BE2C (cell line): ENCODE measurements at regions not wholly inside any gene's neighbourhood (a gene's known extent, or its start where the extent isn't known, plus 50 kb on each side); places are given as distances from the start of the nearest gene placed in this dataset.
A peak's percentile ranks its signal among the peaks of the same experiment; 100 is the strongest.

Experiments
- DNase-seq: peaks from one replicate; pipeline ENCODE4 v3.0.0-alpha.2; 2020
- H3K27me3 ChIP-seq: fragments of 250-450 bp; sonication (Bioruptor Pico); 2 replicates; pipeline ENCODE4 v1.5.1; 2020; ENCODE audit warnings: mild to moderate bottlenecking
- H3K36me3 ChIP-seq: fragments of 250-450 bp; sonication (Bioruptor Pico); 2 replicates; pipeline ENCODE4 v1.5.1; 2020; ENCODE audit warnings: mild to moderate bottlenecking
- H3K4me1 ChIP-seq: fragments of 250-450 bp; sonication (Bioruptor Pico); 2 replicates; pipeline ENCODE4 v1.5.1; 2020
- H3K4me3 ChIP-seq: 2 replicates; pipeline ENCODE4 v1.5.1; 2011; ENCODE audit warnings: low read depth, low read length
- H3K9me3 ChIP-seq: fragments of 250-450 bp; sonication (Bioruptor Pico); 2 replicates; pipeline ENCODE4 v1.5.1; 2020
- CTCF ChIP-seq: IDR thresholded peaks from 2 replicates; pipeline ENCODE4 v1.5.1; 2012; ENCODE audit warnings: mild to moderate bottlenecking, low read depth, low read length

- no peaks in the 10 kb centered on the region for H3K27me3 ChIP-seq
- no peak for DNase-seq
- H3K4me1 ChIP-seq = no peaks in the 10 kb centered on the region
- TF ChIP-seq CTCF = no peak
- no peaks in the 10 kb centered on the region for H3K36me3 ChIP-seq
- H3K9me3 ChIP-seq = no peaks in the 10 kb centered on the region
- no peak overlapping the region for H3K4me3 ChIP-seq
These were observed 350.9 kb downstream of the FOXO1 start for GRCh38 chr13:40315416-40316064.

GRCh38 chr13:40316301-40316700 lies 350.1 kb downstream of the FOXO1 start:
- Histone ChIP-seq H3K4me1 (no peaks in the 10 kb centered on the region), H3K36me3 (no peaks in the 10 kb centered on the region), H3K9me3 (no peaks in the 10 kb centered on the region), H3K27me3 (no peaks in the 10 kb centered on the region), H3K4me3 (no peak overlapping the region)
- no peak for DNase-seq
- TF ChIP-seq CTCF = no peak

- no peaks in the 10 kb centered on the region for H3K27me3 ChIP-seq
- no peaks in the 10 kb centered on the region for H3K36me3 ChIP-seq
- H3K4me3 ChIP-seq = no peak overlapping the region
- no peak for TF ChIP-seq CTCF
- H3K9me3 ChIP-seq = no peaks in the 10 kb centered on the region
- no peaks in the 10 kb centered on the region for H3K4me1 ChIP-seq
- DNase-seq = no peak
These were observed 348.5 kb downstream of the FOXO1 start for GRCh38 chr13:40317980-40318327.

- no peaks in the 10 kb centered on the region for H3K9me3 ChIP-seq
- no peaks in the 10 kb centered on the region for H3K4me1 ChIP-seq
- no peak for TF ChIP-seq CTCF
- H3K4me3 ChIP-seq = no peak overlapping the region
- DNase-seq = peak; percentile 35
- no peaks in the 10 kb centered on the region for H3K36me3 ChIP-seq
- no peaks in the 10 kb centered on the region for H3K27me3 ChIP-seq
These were observed 348.1 kb downstream of the FOXO1 start for GRCh38 chr13:40318366-40318765.

- Histone ChIP-seq H3K4me1 (no peaks in the 10 kb centered on the region), H3K4me3 (no peak overlapping the region), H3K36me3 (no peaks in the 10 kb centered on the region), H3K27me3 (no peaks in the 10 kb centered on the region), H3K9me3 (no peaks in the 10 kb centered on the region)
- TF ChIP-seq CTCF = no peak
- DNase-seq = no peak
These were observed 346.5 kb downstream of the FOXO1 start for GRCh38 chr13:40319699-40320579.

GRCh38 chr13:40328091-40328490 lies 338.4 kb downstream of the FOXO1 start:
- H3K4me3 ChIP-seq = no peak overlapping the region
- H3K27me3 ChIP-seq = no peaks in the 10 kb centered on the region
- H3K9me3 ChIP-seq = no peaks in the 10 kb centered on the region
- no peak for DNase-seq
- H3K4me1 ChIP-seq = no peaks in the 10 kb centered on the region
- no peak for TF ChIP-seq CTCF
- H3K36me3 ChIP-seq = no peaks in the 10 kb centered on the region
